ENCODE measurements at regions not wholly inside any gene's neighbourhood (a gene's known extent, or its start where the extent isn't known, plus 50 kb on each side); places are given as distances from the start of the nearest gene placed in this dataset.

- TF ChIP-seq CTCF (IDR thresholded peaks at IDR 0.05; ENCODE audit: poor library complexity, severe bottlenecking) (no peak), RAD21 (conservative IDR thresholded peaks at IDR 0.05) (no peak), REST (IDR thresholded peaks at IDR 0.05; ENCODE audit: borderline replicate concordance) (no peak), POLR2AphosphoS5 (IDR thresholded peaks at IDR 0.05) (no peak), EZH2 (IDR thresholded peaks at IDR 0.05; ENCODE audit: borderline replicate concordance, insufficient read depth, low read length, poor library complexity, severe bottlenecking) (no peak), SMC3 (conservative IDR thresholded peaks at IDR 0.05; ENCODE audit: poor library complexity) (no peak), MXI1 (conservative IDR thresholded peaks at IDR 0.05; ENCODE audit: poor library complexity, severe bottlenecking) (no peak), EP300 (conservative IDR thresholded peaks at IDR 0.05; ENCODE audit: poor library complexity, severe bottlenecking) (no peak), TAF1 (IDR thresholded peaks at IDR 0.05; ENCODE audit: low read depth) (no peak)
These were observed 225.7 kb upstream of the PPP2R2D start for GRCh38 chr10:131675104-131675503.
